GM19324 (cell line): ENCODE measurements at regions not wholly inside any gene's neighbourhood (a gene's known extent, or its start where the extent isn't known, plus 50 kb on each side); places are given as distances from the start of the nearest gene placed in this dataset.
"Not testable (repeated sequence)": the region's sequence is repeated elsewhere in the genome, so short reads cannot be mapped to it uniquely, and the experiment has no call there.

Experiments
- ATAC-seq: cut with Tn5 transposase; IDR thresholded peaks from one replicate; pipeline ENCODE4 v1.9.1; 2021; ENCODE audit warnings: mild to moderate bottlenecking, moderate library complexity; ENCODE audit not compliant: unreplicated experiment, low FRiP score

DNA sequence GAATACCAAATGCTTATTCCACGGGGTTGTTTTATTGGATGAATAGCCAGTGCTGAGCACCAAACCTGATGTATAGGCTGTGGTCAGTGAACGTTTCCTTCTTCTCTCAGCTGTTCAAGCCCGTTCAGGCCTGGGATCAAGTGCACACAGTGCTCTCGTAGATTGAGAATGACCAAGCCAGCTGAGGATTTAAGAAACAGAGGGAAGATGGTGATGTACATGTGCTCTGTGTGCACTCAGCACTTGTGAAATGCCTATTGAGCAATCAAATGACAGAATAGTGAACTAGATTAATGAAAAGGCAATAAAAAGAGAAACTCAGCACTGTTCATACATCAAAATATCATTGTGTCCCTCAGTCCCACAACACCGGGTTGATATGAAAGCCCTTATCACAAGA lies 302.5 kb downstream of the BMPER start:
- ATAC-seq, result no peak

DNA sequence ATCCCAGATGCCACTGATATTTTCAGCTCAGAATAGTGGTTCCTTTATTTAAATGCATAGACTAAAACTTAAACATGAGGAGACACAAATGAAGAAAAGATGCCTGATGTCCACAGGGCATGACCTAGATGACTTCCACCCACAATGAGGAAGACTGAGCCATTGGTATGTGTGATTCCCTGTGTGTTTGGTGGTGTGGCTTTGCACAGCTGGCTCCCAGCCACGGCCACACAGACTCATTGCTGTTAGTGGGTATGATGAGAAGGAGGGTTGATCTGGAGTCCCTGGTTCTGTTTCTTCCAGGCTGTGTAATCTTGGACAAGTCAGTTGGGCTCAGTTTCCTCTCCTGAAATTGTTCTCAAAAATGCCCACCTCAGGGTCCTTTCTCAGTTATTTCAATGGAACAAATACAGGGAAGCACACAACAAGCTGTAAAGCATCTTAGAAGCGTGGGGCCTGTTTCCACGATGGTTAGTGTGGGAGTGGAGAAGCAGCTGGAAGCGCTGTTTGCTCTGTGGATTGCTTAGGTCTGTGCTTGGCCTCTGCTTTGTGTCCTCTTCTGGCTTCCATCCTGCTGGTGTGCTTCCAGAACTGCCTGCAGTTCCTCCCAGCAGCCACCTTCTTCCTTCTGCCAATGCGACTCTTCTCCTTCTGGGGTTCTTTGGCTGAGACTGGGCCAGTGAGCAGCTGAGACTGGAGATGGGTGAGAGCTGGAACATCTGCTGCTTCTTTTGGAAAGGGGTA lies 303.7 kb downstream of the BMPER start:
- no peak for ATAC-seq

DNA sequence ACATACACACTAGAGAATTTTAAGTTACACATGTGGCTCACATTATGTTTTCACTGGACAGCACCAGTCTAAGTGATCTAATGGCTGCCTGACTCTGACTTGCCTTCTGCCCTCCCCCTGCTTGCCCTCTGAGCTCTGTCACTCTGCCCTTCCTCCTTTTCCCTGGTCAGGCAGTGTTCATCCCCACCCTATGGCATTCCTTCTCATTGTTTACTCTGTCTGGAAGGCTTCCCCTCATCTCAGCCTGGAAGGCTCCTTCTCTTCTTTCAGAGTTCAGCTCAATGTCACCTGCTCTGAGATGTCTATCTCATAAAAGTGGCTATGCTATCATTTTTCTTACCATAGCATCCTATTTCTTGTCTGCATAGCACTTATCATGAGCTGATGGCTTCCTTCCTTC lies 305.7 kb downstream of the BMPER start:
- ATAC-seq, result no peak

DNA sequence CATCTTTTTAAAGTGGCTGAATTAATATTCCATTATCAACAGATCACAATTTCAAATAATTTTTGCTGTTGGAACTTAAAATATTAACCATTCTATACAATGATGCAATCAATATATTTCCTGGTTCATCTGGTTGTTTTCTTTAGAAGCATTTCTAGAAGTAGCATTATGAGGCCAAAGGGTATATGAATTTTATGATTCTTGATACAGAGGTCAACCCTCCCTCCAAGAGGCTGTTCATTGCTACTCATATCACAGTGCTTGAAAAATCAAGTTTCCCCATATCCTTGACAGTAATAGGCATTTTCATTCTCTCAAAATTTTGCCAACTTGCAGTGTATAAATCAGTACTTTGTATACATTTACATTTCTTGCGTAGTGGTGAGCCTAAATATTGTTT lies 312.6 kb downstream of the BMPER start:
- ATAC-seq, result no peak

DNA sequence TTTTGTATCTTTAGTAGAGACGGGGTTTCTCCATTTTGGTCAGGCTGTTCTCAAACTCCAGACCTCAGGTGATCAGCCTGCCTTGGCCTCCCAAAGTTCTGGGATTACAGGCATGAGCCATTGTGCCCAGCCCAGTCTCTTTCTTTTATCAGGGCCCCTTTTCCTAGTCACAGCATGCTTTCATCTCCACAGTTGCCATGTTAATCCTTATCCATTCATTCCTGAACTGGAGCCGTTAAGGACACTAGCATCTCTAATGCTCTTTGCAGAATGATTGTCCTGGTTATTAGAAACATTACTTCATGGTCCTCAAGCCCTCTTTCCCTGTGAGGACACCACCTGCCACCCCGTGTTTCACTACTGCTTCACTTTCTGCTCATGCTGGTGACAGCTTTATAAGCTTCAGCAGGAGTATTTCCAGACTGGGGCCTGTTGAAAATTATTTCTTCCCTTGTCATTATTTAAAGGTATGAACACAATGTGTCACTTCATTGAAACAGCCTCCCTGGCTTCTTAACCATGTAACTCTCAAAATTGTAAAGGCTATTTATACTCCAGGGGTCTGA lies 313.9 kb downstream of the BMPER start:
- ATAC-seq, result no peak

DNA sequence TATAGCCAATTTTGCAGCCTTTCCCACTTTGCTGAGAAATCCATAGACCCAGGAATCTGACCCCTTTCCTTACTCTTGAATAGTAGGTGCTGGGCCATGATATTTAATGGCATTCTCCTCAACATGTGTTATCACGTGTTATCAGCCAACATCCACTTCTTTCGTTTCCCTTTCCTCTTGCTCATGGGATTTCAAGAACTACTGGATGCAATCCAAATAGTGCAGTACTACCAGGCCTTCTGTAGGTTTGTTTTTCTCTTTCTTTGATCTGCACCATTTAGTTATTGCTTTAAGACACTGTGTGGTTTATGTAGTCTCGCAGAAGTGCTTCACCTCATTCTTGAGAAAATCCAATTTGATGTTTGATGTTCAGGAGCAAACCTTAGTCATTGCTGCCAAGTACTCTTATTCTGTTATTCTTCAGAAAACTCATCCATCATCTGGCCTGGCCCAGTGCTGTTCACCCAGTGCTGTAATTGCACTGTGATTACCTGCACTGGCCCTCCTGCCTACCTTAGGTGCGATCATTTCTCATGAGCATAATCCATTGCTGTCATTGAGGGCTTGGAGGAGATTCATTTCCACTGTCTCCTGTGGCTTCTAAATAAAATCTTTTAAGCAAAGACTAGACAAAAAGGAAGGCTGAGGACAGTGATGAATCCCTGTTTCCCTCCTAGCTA lies 315.3 kb downstream of the BMPER start:
- ATAC-seq, result no peak

DNA sequence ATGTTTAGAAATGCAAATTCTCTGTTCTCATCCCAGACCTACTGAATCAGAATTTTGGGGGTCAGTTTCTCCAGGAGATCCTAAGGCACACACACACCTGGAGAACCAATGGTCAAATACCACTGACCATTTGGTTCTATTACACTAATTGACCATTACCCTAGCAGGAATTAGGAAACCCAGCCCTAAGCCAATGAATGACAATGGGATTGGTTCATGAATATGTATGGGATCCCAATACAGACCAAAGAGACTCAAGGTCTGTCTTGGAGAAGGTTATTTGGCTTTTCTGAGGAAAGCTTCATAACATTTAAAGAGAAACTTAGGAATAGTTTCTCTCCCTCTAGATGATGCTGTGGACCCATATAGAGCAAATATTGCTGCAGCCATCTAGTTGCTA lies 317.0 kb downstream of the BMPER start:
- ATAC-seq, result no peak

DNA sequence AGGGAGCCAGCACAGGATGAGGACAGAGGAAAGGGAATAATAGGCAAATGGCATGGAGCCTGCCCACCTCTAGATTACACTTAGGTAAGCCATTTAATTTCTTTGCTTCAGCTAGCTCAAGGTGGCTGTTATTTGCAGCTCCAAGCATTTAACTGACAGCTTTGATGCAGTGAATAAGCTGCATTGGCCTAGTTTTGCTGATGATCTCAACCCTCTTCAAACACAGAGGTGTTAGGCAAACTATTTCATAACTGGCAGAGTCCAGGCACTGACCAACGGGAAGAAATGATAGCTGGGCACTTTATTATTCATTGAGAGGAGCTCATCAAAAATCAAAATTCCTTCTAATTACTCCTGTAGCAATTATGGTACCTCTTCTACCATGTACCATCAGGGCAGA lies 317.4 kb downstream of the BMPER start:
- no peak for ATAC-seq

DNA sequence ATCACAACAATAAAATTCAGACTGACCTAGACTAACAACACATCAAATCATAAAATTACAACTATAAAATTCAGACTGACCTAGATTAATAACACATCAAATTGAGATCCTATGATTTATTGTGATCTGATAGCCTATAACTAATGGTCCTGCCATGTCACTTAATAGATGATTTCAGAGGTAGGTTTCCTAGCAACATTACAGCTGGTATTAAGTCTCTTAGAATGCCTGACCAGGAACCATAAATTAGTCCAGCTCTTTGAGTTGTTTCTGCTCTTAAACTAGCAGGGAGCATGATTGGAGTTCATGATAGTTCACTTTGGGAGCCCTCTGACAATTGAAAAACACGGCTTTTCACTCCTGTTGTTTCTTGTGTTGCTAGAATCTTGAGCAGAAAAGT lies 318.9 kb downstream of the BMPER start:
- ATAC-seq, result no peak

DNA sequence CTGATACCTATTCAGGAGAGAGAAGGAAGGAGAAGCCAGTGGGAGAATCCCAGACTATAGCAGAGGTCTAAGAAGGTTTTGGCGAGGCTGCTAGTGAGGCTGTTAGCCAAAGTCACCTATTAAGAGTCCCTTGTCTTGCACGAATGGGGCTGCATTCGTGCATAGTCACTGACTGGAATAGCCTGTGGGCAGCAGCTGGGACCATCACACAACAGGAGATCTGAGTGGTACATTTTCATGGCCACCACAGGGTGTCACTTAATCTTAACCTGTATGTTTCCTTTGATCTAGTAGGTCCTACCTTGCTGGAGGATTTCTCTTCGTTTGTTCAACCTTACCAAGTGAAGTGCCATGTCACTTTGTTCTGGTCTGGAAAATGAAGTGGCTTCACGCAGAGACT lies 319.9 kb downstream of the BMPER start:
- no peak for ATAC-seq

DNA sequence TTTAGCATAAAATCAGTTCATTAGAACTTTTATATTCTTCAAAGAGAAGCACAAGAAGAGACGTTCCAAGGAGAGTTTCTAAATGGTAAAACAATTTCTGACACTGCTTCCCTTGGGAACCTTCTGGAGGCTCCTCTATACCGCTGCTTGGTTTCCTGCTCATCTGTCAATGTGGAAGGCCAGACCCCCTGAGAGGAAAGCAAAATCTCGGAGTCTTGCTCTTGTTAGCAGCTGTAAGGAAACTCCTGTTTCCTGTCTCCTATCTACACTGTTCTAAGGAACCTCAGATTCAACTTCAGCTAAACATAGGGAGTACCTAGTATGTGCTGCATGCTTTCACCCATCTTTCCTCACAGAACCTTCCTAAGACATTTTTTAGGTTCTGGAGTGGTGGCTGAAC lies 322.2 kb downstream of the BMPER start:
- ATAC-seq, result no peak

DNA sequence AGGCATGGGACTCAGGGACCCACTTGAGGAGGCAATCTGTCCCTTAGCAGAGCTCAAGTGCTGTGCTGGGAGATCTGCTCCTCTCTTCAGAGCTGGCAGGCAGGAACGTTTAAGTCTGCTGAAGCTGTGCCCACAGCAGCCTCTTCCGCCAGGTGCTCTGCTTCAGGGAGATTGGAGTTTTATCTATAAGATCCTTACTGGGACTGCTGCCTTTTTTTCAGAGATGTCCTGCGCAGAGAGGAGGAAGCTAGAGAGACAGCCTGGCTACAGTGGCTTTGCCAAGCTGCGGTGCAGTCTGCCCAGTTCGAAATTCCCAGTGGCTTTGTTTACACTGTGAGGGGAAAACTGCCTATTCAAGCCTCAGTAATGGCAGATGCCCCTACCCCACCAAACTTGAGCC lies 329.8 kb downstream of the BMPER start:
- ATAC-seq, result not testable (repeated sequence)

DNA sequence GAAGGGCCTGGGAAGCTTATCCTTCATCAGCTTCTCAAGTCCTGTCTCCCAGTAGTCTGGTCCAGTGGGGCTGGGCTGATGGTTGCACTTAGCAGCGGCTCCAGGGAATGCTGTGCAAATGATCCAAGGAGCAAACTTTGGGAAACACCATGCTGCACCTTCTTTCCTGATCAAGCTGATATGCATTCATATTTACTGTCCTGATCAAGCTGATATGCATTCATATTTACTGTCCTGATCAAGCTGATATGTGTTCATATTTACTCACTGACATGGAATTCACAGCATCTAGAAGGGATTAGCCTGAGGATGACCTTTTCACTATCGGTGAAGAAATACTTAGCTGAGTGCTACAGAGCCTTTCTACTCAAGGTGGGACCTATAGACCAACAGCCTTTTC lies 330.7 kb downstream of the BMPER start:
- no peak for ATAC-seq

DNA sequence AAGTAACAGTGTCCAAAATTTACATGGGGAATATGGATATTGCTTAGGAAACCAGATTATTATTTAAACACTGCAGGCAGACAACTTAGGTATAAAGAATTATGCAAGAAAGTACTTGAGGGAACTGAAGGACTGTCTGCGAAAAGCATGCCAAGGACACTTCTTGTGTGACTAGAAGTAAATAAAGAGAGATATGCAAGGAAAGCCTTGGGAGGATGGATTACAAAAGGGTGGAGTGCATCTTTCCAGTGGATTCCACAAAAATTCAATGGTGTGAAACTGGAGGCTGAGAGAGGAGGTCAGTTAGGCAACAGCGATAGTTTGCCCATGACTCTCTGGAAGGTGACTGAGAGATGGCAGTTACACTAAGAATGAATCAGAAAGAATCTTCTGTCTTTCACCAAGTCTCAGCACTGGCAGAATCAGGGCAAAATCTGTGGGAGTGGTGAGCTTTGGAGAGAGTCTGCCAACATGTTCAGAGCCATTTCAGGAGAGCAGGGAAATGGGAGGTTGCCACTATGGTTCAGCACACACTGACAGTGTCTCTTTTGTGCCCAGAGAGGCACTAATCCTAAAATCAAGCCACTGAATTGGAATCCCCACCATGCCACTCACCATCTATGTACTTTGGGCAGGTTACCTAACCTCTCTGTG lies 331.6 kb downstream of the BMPER start:
- no peak for ATAC-seq

DNA sequence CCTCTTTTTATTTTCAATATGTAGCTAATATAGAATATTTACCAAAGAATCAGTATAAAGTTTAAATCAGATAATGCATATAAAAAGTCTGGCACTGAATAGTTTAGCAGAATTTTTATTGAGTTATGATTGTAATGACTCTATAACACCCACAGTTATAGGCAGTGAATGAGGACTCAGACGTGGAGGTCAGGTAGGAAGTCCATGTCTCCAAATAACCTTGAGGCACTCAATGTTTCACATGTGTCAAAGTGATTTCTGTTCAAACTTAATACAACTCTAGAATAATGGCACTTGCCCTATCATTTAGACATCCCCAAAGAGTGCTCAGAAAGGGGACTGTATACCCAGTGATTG lies 332.1 kb downstream of the BMPER start:
- no peak for ATAC-seq

DNA sequence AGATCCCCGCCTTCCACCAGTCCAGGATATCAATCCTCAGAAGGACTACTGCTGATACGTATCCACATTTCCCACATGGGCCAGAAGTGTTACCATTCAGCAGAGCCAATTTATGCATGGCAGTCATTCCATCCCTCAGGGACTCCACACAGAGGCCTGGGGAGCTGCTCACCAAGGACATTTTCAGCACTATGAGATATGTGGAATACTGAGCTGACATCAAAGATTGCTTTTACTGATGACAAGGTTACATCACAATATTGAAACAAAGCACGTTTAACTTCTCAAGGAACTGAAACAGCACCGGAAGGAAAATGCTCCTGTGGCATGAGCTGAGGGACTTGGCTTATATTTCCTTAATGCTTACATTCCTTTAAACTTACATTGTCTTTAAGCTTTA lies 335.1 kb downstream of the BMPER start:
- ATAC-seq, result no peak

DNA sequence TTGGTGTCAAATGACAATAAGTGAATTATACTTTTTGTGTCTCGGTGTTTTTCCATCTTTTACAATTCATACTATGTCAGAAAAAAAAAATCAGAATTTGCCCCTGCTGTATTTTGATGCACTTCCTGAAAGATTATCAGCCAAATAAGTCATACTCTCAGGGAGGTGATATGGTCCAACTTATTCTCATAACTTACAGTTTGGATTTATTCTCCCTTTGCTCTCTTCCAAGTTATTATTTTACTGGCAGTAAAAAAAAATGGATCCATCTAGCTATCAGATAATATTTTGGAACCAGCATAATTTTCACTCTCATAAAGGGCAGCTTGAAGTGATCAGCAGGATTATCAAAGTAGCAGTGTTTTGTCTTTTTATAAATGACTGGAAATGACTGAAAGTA lies 337.1 kb downstream of the BMPER start:
- no peak for ATAC-seq

DNA sequence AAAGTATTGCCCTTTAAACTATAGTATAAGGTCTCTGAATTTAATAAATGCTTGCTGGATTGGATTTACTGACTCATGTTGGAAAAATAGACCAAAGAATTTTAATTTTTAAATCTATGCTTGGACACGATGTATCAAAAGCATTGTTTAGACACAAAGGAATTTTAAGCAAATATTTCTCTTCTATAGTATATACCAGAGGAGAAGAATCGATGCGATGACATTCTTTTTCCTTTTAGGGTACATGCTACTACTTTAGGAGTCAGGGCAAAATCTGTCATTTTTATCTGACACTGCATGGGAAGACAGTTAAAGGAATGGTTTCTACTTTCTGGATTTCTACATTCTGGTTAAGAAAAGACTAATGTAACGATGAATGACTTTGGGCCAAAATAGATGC lies 339.9 kb downstream of the BMPER start:
- ATAC-seq, result no peak

DNA sequence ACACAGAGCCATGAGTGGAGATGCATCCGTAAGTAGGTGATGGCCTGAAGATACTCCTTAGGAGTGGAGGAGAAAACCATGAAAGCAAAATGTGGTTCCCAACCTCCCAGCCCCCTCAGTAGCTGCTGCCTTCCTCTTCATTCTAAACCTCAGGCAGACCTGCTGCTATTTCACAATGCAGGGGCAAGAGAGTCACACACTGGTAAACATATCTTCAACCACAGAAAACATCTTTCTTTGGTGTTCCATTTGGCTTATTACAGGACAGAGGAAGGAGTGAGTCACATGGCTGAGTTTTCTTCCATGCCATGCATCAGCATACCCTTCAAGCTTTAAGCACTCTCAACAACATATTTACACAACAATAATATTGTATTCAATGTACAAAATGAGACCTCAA lies 342.1 kb downstream of the BMPER start:
- no peak for ATAC-seq

DNA sequence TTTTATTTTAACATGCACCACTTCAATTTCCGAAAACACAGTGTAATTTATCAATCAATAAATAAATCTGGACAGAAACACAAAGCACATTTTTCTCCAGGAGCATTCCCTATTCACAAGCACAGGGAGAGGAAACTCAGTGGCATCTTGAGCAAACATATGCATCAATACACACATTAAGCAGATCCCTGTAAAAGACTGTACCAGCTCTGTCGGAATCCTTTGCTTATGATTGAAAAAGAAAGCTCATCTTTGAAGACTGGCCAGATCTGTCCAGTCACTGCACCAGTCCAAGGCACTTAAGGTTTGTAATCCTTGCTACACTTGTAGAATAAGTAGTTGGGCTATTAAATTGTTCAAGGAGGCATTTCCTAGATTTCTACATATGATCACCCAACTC lies 343.9 kb downstream of the BMPER start:
- ATAC-seq, result no peak

DNA sequence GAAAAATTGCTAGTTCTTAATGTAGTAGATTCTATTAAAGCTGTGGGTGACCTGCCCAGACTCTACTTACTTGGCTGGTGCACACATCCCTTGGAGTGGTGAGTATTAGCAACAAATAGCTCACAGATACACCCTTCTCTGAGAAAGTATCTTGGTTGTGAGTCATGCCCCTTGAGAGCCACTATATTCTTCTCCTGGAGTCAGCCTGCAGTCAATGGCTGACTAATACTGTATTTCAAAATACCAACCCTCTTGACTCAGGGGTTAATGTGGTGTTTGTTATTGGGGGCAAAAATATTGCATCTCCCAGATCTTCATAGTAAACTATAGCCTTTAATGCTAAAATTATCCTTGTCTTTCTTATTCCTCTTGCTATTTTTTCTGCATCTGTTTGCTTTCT lies 354.9 kb downstream of the BMPER start:
- no peak for ATAC-seq

DNA sequence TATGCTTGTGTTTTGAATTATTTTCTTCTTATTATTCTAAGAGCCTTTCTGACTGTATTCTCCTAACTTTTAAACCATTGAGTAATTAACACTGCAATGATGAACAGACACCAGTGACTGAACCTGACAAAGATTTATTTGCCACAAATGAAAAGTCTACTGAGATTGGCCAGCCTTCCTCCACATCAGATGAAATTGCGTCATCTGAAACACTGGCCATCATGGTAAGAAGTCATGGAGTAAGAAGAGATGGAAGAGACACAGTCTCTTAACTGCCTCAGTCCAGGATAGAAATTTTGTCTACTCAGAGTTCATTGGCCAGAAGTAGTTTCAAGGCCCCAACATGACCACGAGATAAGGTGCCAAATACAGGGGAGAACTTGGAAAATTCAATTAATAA lies 357.8 kb downstream of the BMPER start:
- ATAC-seq, result no peak
